Right ventricle myocardium inferior (tissue), 1 donor: ENCODE measurements at regions not wholly inside any gene's neighbourhood (a gene's known extent, or its start where the extent isn't known, plus 50 kb on each side); places are given as distances from the start of the nearest gene placed in this dataset.

ENCODE experiments used
- ATAC-seq: fragments of 200-7000 bp; cut with Tn5 transposase; one replicate; pipeline ENCODE4 v1.9.1; 2020; ENCODE audit warnings: mild to moderate bottlenecking, moderate library complexity
- DNase-seq: peaks from one replicate; pipeline ENCODE4 v3.0.0; 2021; ENCODE audit errors: missing footprints
- intact Hi-C: fragments of 100-400 bp; cut with DNase I; formaldehyde crosslinking; loops from one replicate; pipeline ENCODE4 v1.11.0; 2022
- donor health status: DM: no; HTN: yes; CAD: no; lungs with severe emphysema.

DNA sequence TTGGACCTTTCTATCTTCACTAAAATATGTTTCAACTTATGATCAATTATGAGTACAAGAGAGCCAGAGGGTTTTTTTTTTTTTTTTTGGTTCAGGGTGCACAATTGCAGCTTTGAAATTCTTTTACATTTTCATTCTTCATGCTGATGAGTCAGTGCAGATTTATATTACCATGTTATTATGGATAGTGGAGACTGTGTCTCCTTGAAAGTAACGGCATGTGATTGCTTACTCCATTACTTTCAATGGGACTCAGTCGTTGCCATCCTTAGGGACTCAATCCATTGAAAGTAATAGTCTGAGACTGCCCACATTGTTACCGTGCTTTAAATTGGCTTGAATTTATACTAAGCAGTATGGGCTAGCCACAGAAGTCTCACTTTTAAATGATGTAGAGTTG, 286.5 kb upstream of the FANCL start:
- DNase-seq (no peak), ATAC-seq (no peak)
- intact Hi-C loops = no loop called here

DNA sequence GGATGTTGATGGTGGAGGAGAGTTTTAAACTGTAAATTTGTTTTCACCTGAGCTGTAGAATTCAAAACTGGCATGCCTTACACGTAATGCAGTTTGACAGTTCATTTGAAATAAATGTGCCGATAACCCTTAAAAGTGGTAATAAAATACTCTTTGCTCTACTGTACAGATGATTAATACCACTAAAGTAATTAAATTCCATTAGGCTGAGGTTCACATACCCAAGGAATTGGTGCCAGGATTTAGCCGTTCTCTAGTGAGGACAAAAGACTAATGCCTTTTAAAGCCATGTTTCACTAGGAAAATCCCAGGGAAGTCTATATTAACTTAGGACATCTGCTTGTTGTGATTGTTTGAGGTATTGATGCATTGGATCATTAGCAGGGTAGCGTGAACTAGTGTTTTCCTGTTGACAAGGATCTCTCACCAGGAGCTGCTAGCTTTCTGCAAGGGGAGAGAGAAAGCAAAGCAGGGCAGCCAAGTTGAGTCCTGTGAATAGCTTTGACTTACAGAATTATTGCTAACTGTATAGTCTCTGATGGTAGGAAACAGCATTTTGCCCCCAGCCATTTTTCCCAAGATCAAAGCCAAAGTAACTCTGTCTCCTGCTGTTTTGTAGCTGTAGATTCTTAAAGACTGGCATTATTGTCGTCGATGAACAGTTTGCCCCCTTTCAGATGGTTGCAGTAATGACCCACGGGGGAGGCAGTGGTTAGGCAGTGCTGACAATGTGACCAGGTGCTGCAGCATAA, 280.9 kb upstream of the FANCL start:
- intact Hi-C loops = no loop called here
- no peak for DNase-seq
- no peak for ATAC-seq

DNA sequence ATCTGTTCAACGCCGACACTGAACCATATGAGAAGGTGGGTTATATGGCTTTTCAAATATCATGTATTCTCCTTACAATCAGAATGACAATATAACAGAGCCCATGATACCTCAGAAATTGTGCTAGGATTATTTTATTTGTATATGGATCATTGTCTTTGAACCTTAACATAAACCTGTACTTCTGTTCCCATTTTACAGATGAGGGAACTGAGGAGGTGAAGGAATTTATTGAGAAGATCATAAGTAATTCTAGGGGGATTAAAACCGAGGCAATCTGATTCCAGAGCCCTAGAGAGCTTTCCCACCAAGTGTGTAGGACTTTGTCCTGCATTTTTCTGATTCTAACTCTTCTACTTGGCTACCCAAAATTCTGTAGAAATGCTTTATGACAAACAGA, 279.8 kb upstream of the FANCL start:
- no peak for ATAC-seq
- intact Hi-C loops = no loop called here
- DNase-seq = no peak

DNA sequence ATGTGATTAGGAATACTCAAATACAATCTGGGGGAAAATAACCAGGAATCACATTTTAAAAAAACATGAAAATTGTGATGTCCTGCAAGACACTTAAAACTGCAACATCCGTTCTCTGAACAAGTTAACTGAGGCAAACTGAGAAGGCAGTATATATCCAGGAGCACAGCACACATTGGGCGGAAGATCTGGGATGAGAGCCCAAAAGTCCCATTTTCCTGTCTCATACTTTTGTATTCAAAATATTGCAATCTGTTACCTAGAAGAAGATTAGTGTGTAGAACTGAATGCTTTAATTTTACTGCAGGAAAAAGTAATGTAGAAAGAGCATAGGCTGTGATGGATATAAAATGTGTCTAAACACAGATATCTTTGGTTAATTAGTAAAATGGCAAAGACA, 276.8 kb upstream of the FANCL start:
- DNase-seq = no peak
- intact Hi-C loops = no loop called here

DNA sequence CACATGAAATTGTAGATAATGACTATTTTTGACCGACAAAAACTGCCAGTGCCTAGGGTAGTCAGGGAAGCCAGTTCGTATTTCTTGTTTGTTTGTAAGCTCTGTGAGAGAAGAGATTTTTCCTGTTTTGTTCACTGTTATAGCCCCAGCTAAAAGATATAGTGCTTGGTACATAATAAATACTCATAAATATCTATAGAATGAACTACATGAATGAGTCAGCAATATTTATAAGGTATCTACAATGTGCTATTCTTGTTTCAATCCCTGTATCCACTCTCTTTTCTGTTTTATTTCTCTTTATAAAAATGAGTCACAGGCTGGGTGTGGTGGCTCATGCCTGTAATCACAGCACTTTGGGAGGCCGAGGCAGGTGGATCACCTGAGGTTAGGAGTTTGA, 275.6 kb upstream of the FANCL start:
- ATAC-seq (no peak), DNase-seq (no peak)
- intact Hi-C loops = no loop called here

More for the DNA sequence above, 276.8 kb upstream of the FANCL start:
- ATAC-seq = no peak

DNA sequence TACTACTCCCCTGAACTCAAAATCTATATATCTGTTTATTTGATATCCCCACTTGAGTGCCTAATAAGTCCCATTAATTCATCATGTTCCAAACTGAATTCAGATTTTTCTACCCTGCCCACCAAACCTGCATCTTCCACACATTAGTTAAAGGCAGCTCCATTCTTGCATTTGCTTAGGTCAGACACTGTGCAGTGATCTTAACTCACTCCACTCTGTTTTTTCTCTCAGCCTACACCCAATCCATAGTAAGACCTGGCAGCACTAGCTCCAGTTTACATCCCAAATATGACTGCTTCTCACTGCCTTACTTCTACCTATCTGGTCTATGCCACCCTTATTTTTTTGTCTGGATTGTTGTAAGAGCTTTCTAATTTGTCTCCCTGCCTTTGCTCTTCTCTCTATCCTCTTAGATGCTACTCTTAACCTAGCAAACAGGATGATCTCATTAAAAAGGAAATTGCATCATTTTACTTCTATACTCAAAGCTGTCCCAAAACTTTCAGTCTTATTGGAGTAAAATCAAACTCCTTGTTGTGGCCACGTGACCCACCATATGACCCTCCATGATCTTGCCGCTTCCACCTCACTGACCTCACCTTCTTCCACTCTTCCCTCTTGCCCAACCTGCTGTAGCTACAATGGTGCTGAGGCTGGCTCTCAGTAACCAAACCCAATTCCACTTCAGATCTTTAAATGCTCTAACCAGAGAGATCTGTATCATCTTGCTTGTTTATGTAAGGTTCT, 274.9 kb upstream of the FANCL start:
- ATAC-seq (no peak), DNase-seq (no peak)
- intact Hi-C loops = no loop called here

DNA sequence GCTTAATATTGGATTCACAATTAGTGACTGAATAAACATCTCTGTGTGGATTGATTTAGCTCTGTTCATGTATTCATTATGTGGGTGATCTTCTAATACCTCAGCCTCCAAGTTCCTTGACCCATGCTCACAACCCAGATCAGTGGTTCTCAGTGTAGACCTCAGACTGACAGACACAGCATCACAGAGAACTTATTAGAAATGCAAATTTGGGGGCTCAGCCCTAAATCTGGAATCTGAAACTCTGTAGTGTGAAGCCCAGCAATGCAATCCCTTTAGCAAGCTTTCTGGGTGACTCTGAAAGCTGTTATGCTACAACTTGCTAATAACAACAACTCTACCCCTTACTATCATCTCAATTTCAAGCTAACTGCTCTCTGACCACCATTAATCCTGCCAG, 273.1 kb upstream of the FANCL start:
- intact Hi-C loops = no loop called here
- ATAC-seq = no peak

DNA sequence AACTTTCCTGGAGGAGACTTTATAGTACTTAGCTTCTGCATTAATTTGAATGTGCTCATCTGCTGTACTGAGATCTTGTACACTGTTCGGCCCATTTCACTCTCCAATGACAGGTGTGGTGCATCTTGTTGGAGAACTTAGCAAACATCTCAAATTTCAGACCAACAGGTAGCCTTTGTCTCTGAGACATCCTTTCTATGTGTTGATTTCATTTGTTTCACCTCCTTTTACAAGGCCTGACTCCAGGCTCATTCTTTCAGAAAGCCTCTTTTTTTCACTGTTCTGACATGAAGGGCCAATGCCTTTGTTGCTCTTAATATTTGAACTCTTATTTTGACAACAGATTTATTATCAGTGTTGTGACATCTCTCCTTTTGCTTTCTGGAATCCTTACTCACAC, 271.8 kb upstream of the FANCL start:
- DNase-seq (no peak), ATAC-seq (no peak)
- intact Hi-C loops = no loop called here

More for the DNA sequence above, 273.1 kb upstream of the FANCL start:
- no peak for DNase-seq

DNA sequence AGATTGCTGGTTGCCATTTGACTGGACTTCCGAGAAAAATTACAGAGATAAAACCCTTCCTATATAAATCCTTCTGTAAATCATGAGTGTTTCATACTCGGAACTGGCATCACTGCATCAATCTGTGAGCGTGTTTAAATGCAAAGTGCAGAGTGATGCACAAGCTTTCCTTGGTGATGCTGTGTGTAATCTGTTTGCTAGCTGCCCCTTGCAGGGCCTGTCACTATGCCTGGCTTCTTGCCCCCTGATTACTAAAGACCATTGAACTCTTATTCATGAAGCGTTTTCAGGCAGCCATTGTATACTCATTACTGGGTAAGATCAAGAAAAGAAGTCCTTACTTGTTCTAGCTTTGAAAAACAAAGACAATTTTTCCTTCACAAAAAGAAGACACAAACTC, 266.9 kb upstream of the FANCL start:
- intact Hi-C loops = no loop called here
- ATAC-seq (no peak), DNase-seq (no peak)

DNA sequence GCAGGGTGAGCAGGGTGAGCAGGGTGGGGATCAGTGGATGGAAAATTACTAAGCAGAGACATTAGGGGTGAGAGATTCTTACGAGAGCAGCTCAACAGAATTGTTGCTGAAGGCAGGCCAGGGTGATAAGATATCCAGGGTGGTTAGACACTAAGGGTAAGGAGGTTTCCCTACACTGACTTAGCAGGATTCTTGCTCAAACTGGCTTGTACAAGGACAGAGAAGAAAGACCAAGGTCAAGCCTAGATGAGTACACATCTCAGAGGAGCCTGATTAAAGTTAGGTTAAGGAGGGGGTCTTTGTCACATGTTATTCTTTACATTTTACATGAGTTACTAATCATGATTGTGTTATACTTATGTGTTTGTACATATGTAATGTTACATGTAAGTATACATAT, 262.8 kb upstream of the FANCL start:
- no peak for DNase-seq
- ATAC-seq = no peak
- intact Hi-C loops = no loop called here

DNA sequence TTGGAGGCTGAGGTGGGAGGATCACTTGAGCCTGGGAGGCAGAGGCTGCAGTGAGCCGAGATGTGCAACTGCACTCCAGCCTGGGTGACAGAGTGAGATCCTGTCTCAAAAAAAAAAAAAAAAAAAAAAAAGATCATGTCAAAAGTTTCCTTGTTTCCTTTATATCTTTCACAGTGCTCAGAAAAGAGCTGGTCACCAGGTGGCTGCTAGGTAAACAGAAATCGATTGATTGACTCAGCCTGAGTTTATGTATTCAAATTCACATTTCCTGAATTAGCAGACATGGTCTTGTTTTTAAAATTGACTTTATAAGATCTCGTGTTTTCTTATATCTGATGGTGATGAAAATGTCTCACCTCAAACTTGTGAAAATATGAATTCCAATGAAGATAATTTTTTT, 261.8 kb upstream of the FANCL start:
- no peak for DNase-seq
- ATAC-seq = no peak
- intact Hi-C loops = no loop called here

DNA sequence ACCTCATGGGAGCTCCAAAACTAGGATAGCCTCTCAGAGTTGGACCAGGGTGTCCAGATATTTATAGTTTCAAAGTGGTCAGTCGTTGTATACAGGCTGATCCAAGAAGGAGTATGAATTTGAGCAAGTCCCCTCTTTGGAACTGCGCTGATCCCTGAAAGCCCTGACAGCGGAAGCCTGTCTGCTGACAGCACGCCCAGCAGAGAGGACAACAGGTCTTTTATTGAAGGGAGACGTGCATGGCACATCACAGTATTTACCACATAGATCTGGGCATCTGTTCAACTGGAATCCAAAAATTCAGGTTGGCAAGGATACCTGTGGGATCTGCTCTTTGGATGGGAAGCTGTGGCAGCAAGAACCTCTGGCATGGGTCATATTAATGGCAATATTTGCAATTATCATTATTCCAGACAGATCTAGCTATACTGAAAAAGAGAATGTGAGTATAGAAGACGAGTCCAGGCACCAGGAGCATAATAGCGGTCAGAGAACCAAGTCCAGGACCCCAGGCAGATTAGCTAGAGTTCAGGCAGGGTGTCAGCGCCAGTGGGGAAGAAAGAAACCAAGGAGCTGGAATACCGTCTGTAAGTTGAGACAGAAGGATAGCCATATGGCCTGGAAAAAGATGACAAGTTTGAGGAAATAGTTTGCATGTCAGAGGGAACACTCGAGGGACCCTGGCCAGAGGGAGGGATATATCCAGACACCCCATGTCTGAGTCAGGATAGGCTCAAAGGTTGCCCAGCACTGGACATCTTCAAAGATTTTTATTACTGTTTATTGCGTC, 260.4 kb upstream of the FANCL start:
- intact Hi-C loops = no loop called here
- DNase-seq = no peak
- no peak for ATAC-seq

DNA sequence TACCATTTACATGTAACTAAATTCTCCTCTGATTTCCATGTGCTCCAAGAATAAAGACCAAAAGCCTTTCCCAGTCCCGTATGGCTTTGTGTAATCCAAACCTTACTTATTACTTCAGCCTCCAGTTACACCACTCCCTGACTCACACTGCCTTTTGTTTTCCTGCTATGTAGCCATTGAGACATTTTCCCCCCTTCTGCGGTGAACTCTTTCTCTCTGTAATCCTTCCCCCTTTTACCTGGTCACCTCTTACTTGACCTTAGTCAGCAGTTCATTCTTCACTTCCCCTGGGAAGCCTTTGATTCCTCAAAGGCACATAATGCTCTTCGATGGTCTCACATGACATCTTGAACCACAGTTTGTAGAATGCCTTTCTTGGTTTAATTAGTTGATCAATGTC, 256.0 kb upstream of the FANCL start:
- no peak for DNase-seq
- intact Hi-C loops = no loop called here
- no peak for ATAC-seq

DNA sequence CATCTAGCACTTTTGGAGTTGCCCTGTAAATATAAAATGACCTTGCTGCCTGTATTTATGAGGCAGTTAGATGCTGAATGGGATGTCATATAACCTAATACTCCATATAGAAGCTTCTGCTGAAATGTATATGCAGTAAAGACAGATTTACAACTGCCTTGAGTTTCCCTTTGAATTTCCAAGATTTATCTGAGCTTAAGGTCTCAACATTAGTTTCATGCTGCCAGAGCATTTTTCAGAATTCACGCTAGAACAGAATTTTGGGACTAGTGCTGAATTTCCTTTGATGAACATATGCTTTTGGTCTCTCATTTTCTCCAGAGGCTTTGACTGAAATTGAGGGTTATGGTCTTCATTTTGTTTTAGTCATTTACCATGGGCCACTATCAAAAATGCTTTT, 254.7 kb upstream of the FANCL start:
- intact Hi-C loops = no loop called here
- DNase-seq (no peak), ATAC-seq (no peak)

DNA sequence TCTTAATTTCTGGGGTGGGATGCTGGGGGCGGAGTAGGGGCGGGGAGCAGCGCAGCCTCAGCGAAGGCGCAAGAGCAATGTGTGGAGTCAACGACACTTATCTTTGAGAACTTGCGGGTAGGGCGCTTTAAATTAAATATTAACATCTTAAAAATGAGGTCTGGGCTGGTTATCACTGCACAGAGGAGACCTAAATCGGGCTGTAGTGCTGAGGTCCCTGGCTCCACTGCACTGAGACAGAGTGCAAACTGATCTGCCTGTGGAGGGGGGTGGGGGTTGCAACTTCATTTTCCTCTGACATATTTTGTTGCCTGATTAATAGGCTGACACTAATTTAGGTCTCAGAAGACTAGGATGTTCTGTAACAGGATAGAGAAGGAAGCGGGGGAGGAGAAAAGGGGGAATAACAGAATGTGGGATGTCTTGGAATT, 253.0 kb upstream of the FANCL start:
- DNase-seq = no peak
- no peak for ATAC-seq
- intact Hi-C loops = no loop called here

DNA sequence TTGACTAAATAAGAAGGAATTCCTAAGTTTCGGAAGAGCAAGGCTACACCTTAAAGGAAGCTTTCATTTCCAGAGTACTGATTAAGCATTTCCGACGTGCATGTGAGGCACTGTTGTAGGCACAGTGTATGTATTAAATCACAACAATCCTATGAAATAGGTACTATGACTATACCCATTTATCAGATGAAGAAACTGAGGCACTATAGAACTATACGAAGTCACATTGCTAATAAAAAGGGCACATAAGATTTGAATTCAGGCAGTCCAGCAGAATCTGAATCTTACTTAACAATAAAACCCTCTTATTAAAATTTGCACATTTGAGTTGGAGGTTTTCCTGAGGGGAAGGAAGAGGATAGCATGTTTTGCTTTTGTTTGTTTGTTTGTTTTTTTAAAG, 243.5 kb upstream of the FANCL start:
- intact Hi-C loops = no loop called here
- no peak for ATAC-seq
- no peak for DNase-seq

DNA sequence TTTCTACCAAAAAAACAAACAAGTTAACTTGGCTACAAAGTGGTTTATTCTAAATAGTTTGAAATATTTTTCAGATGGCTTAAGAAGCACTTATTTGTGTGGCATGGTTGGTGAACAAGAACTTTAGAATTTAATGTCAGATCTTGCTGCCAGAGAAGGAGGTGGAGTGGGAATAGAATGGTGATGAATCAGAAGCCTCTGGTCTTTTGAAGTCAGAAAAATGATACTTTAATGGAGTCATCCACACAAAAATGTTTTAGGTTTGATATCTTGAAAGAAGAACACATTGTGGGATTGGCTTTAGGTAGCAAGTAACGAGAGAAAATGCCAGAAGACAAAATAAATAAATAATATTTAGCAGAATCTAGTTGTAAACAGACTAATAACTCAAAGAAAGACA, 243.1 kb upstream of the FANCL start:
- intact Hi-C loops = no loop called here
- DNase-seq (no peak), ATAC-seq (no peak)

DNA sequence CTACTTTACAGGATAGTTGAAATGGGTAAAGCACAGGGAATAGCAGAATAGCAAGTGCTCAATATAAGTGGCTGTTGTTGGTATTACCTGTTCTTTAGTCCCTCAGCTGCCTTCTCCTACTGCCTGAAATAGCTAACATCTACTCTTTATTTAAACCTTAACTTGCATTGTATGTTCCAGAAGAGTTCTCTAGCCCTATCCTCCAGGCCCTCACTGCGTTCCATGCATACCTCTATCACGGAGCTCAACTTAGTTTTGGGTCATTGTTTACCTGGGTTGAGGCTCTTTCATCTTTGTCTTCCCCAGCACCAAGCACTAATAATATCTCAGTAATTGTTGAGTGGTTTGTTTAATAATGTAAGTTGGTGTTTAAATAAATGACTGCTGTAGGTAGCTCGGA, 242.2 kb upstream of the FANCL start:
- ATAC-seq (no peak), DNase-seq (no peak)
- intact Hi-C loops = no loop called here

DNA sequence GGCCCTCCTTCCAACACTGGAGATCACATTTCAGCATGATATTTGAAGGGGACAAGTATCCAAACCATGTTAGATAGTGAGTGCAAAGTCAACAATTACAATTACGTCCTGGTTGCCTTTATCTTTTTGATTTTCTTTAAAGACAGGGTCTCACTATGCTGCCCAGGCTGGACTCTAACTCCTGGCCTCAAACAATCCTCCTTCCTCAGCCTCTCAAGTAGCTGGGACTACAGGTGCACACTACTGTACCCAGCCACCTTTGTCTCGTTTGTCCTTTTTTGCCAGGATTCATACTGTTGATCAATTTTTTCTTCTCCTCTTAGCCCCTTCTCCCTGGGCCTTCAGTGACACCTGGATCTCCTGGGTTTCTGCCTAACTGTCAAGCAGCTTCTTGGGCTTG, 240.5 kb upstream of the FANCL start:
- ATAC-seq (no peak), DNase-seq (no peak)
- intact Hi-C loops = no loop called here

DNA sequence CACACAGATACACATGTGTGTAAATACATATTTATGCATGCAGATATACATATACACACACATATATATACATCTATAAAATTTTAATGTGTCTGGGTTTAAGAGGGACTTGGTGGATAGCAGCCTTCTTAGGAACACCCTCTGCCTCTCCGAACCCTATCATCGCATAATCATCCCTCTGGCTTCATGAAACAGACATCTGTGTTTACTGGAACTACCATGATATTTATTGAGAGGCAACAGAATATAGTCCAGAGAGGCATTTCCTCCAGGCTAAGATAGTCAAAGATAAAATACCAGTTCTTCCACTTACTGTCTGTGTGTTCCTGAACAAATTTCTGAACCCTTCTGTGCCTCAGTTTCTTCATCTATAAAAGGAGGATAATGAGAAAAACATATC, 239.0 kb upstream of the FANCL start:
- intact Hi-C loops = no loop called here
- DNase-seq (no peak), ATAC-seq (no peak)
